ENCODE measurements at regions not wholly inside any gene's neighbourhood (a gene's known extent, or its start where the extent isn't known, plus 50 kb on each side); places are given as distances from the start of the nearest gene placed in this dataset.
A peak's percentile ranks its signal among the peaks of the same experiment; 100 is the strongest.

DNA sequence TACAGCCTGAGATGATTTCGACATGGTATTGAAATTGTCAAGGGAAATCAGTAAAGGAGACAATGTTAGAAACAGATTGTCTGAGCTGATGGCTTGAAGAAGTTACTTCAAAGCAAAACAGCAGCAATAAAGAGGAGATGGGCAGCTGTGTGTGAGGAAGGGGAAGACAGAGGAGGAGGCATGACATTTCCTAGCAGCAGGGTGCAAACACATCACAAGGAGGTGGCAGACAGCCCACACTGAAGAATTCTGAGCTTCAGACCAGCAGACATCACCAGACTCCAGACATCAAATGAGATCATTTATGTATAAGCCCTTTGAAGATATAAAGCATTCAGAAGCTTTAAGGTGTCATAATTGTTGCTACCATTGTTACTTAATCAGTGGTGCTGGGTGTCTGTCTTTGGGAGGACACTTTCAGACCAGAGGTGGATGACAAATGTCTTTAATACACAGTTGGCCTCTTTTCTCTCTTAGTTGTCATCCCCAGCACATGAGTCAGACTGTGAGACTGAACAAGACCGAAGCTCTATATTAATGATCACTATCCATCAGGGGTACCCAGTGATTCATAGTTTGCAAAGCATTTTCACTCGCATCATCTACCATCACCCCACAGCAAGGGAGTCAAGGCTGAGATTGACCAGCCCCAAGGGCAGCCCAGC, 203.9 kb downstream of the MINAR1 start:
- Histone ChIP-seq H3K4me1 (peaks cover 0 to 5% (median 0%) of the 10 kb centered on the region in 9 donors), H3K9me3 (peaks cover 0 to 19% (median 0%) of the 10 kb centered on the region in 11 donors), H3K27ac (no peak overlapping the region), H3K4me3 (no peak overlapping the region), H3K27me3 (peaks cover 0 to 4% (median 0%) of the 10 kb centered on the region in 7 donors), H3K36me3 (no peaks in the 10 kb centered on the region)
- DNase-seq: no peak
- TF ChIP-seq, protein P1, sequence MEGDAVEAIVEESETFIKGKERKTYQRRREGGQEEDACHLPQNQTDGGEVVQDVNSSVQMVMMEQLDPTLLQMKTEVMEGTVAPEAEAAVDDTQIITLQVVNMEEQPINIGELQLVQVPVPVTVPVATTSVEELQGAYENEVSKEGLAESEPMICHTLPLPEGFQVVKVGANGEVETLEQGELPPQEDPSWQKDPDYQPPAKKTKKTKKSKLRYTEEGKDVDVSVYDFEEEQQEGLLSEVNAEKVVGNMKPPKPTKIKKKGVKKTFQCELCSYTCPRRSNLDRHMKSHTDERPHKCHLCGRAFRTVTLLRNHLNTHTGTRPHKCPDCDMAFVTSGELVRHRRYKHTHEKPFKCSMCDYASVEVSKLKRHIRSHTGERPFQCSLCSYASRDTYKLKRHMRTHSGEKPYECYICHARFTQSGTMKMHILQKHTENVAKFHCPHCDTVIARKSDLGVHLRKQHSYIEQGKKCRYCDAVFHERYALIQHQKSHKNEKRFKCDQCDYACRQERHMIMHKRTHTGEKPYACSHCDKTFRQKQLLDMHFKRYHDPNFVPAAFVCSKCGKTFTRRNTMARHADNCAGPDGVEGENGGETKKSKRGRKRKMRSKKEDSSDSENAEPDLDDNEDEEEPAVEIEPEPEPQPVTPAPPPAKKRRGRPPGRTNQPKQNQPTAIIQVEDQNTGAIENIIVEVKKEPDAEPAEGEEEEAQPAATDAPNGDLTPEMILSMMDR (IDR thresholded peaks at IDR 0.05): no peak
- ATAC-seq: no peak
- intact Hi-C loops (cut with DNase I): no loop called here
- WGBS, 2 donors: 77 to 79% methylated on average over 3 of the region's 3 CpGs

DNA sequence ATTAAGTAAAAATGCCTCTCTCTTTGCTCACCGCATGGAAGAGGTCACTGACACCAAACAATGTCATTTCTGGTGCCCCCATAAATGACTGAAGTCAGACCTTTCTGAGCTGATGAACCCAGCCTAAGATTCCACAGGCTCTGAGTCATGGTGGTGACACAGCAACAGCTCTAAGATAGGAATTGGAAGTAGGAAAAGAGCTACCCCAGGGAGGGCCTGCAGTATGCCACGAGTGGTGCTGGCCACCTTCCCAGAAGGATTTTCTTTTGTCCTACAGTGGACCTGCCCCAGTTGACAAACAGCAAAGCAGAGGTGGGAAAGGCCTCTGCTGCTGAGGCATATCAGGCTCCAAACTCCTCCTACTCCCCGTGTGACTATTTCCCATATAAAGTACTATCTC, 208.1 kb downstream of the MINAR1 start:
- Histone ChIP-seq H3K27ac (no peak overlapping the region), H3K9me3 (peaks cover 0 to 22% (median 0%) of the 10 kb centered on the region in 11 donors), H3K4me3 (no peak overlapping the region), H3K4me1 (peaks cover 0 to 5% (median 0%) of the 10 kb centered on the region in 9 donors), H3K36me3 (no peaks in the 10 kb centered on the region), H3K27me3 (peaks cover 0 to 8% (median 0%) of the 10 kb centered on the region in 7 donors)
- 41 to 48% methylated on average over 3 of the region's 3 CpGs for WGBS, 2 donors
- intact Hi-C loops (cut with DNase I): no loop called here
- ATAC-seq: peak in 6 of 8 donors; percentile 75 to 89 (median 84)
- peak in 1 of 2 donors; percentile 47 for DNase-seq
- TF ChIP-seq, protein P1 (IDR thresholded peaks at IDR 0.05): no peak

DNA sequence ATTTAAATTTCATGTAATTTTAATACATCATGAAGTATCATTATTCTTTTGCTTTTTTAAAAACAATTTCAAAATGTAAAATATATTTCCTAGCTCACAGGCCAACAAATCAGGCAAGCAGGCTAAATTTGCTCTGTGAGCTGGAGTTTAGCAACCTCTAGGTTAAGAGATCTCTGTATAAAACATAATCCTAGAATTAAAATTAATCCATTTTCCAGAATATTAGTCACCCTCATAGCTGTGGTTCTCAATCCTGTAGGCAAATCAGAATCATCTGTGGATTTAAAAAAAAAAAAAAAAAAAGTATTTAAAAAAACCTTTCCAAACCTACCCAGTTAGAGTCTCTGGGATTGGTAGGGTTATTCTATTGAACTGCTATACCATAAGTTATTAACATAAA, 209.7 kb downstream of the MINAR1 start:
- ATAC-seq: no peak
- Histone ChIP-seq H3K4me3 (no peak overlapping the region), H3K4me1 (peaks cover 0 to 5% (median 0%) of the 10 kb centered on the region in 9 donors), H3K9me3 (peaks cover 0 to 38% (median 8%) of the 10 kb centered on the region in 11 donors), H3K27ac (no peak overlapping the region), H3K36me3 (no peaks in the 10 kb centered on the region), H3K27me3 (peaks cover 0 to 8% (median 0%) of the 10 kb centered on the region in 7 donors)
- TF ChIP-seq, protein P1 (IDR thresholded peaks at IDR 0.05): no peak
- no peak for DNase-seq
- intact Hi-C loops (cut with DNase I): no loop called here

DNA sequence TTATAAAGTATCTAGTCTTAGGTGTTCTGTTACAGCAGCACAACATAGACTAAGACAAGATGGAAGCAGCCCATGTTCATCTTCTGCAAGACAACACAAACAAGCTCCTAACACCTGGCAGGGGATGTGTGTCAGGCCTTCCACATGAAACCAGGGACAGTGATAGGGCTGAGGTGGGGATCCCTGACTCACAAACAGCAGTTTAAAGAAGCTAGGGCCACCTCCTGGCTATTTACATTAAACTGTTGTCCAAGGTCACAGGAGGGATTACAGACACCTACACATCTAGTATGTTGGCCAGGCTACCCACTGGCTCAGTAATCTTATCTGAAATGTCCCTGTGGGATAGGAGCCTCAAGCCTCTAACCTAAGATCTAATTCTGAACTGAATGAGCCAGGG, 211.3 kb downstream of the MINAR1 start:
- no peak overlapping the region for H3K27ac ChIP-seq
- TF ChIP-seq, protein P1 (IDR thresholded peaks at IDR 0.05): no peak
- DNase-seq: no peak

More for the DNA sequence above, 211.3 kb downstream of the MINAR1 start:
- no peak overlapping the region for H3K4me3 ChIP-seq
- intact Hi-C loops (cut with DNase I): no loop called here
- no peaks in the 10 kb centered on the region for H3K36me3 ChIP-seq
- peaks cover 0 to 42% (median 8%) of the 10 kb centered on the region in 11 donors for H3K9me3 ChIP-seq
- ATAC-seq: no peak
- peaks cover 0 to 5% (median 0%) of the 10 kb centered on the region in 9 donors for H3K4me1 ChIP-seq
- peaks cover 0 to 8% (median 0%) of the 10 kb centered on the region in 7 donors for H3K27me3 ChIP-seq
